GM12873 (cell line): ENCODE measurements at regions not wholly inside any gene's neighbourhood (a gene's known extent, or its start where the extent isn't known, plus 50 kb on each side); places are given as distances from the start of the nearest gene placed in this dataset.

Source experiments
- TF ChIP-seq, protein P1 (sequence below): IDR thresholded peaks from 2 replicates; pipeline ENCODE4 v1.5.1; 2012; ENCODE audit warnings: low read depth, mild to moderate bottlenecking, moderate library complexity, low read length, control low read depth; ENCODE audit not compliant: insufficient read depth; ENCODE audit errors: missing control alignments

DNA sequence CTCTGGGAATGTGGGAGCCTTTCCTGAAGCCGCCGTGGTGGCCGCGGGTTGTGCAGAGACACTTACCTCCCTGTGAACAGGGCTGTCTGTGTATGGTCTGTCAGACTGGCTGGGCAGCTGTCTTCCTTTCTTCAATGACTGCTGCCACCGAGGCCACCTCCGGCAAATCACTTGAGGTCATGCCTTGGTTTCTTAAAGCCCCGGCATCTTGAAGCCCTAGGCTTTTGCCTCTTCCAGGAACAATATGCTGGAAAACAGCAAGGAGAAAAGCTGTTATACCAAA lies 79.5 kb upstream of the ZSWIM6 start:
- TF ChIP-seq, protein P1, sequence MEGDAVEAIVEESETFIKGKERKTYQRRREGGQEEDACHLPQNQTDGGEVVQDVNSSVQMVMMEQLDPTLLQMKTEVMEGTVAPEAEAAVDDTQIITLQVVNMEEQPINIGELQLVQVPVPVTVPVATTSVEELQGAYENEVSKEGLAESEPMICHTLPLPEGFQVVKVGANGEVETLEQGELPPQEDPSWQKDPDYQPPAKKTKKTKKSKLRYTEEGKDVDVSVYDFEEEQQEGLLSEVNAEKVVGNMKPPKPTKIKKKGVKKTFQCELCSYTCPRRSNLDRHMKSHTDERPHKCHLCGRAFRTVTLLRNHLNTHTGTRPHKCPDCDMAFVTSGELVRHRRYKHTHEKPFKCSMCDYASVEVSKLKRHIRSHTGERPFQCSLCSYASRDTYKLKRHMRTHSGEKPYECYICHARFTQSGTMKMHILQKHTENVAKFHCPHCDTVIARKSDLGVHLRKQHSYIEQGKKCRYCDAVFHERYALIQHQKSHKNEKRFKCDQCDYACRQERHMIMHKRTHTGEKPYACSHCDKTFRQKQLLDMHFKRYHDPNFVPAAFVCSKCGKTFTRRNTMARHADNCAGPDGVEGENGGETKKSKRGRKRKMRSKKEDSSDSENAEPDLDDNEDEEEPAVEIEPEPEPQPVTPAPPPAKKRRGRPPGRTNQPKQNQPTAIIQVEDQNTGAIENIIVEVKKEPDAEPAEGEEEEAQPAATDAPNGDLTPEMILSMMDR, result no peak

DNA sequence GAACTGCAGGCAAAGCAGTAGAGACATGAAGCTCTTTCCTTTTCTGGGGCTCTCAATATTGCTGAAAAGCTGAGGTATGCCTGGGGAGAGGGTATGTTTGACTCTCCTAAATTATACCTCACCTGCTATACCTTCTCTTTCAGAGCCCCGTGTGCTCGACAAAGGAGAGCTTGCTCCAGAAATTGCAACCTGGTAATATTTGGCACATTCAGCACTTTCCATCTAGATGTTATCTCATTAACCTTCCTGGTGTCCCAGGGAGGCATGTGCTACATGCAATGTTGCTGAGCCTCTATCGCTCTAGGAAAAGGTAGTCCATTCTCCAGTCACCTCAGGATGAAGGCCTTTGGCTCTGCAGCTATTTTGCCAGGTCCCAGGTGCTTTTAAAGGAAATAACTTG lies 78.5 kb upstream of the ZSWIM6 start:
- TF ChIP-seq, protein P1, result no peak

DNA sequence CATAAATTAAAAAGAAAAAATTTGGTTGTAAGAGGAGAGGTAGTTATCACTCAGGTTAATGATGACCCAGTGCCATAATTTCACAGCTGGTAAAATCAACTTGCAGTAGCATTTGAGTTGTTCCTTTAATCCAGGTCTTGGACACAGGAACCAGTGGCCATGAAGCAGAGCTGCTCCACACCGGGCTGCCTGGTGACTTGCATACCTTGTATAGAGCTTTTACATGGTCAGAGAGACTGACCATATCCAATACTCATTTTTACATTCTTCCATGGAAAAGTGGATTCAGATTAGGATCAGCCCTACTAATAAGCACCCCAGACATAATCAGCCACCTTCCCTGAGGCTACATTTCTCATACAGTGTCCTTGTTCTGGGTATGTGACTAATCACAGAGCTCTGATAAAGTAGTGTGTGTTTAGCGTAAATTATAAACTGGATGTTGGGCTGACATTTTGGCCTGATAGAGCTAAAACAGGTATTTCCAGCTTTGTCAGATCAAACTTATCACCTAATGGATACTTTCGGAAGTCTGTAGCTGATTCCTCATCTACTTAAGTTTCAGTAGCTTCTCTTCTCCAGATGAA lies 77.0 kb upstream of the ZSWIM6 start:
- TF ChIP-seq, protein P1, result no peak

DNA sequence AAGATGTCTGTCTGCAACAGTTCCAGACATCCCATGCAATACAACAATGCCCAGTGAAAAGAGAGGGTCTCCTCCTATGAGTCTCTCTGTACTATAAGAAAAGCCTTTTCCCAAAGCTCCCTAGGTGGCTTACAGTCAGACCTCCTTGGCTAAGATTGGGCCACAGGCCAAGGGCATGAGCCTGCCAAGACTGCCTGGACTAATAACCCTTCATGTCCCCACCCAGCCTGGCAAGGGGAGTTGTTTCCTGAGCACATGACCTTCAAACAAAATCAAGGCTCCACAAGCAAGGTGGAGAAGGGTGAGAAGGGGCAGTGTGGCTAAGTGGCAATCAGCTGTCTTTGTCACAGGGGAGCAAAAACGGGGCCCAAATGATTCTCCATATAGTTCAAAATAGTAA lies 75.6 kb upstream of the ZSWIM6 start:
- TF ChIP-seq, protein P1, result no peak

DNA sequence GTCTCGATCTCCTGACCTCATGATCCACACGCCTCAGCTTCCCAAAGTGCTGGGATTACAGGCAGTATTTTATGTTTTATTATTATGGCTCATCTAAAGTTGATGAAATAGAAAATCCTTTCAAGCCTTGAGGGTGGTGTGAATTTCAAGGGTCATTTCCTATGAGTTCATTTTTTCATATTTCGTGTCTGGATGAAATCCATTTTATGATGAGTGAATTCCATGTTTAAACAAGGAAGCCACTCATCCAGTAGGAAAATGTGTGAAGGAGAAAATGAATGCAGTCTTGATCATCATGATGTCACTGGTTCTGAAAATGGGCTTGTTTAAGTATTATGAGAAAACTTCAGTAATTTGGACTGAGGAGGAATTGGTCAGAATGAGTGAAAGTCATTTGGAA lies 74.6 kb upstream of the ZSWIM6 start:
- TF ChIP-seq, protein P1, result no peak

DNA sequence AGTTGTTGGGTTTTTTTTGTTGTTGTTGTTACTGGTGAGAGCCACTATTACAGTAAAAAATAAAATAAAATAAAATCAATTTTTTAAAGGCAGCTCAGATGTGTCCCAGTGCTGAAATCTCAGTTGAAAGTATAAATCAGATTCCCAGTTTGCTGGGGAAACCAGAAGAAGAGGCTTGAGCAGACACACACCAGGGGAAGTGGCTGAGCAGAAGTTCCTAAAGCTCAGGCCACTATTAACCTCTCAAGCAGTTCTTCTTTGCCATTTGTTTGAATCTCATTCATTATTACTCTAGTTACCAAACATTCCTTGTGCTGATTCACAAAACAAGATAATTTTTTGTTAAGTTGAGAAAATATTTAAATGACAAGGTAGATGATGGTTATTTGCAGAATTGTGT lies 70.9 kb upstream of the ZSWIM6 start:
- TF ChIP-seq, protein P1, result no peak

DNA sequence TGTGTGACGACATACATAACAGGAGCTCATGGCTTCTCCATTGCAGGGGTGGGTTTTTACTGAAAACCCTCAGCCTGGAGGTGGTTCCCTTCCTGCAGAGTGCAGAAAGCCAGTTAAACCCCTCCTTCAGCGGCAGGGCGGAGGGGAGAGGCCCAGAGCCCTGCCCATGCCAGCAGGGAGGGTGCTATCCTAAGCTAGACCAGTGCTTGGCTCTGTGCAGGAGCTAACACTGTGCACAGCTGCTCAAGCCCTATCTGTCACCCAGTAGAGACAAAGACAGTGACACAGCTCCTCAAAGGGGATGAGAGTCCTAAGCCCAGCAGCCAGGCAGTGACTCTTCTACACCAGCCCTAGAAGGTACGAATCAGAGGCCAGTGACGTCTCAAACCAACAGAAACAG lies 70.0 kb upstream of the ZSWIM6 start:
- TF ChIP-seq, protein P1, result no peak
